Tibial nerve (tissue), 4 donors: ENCODE measurements at regions not wholly inside any gene's neighbourhood (a gene's known extent, or its start where the extent isn't known, plus 50 kb on each side); places are given as distances from the start of the nearest gene placed in this dataset.

ENCODE experiments used
- DNase-seq, 2 donors: peaks; one replicate each; pipeline ENCODE4 v3.0.0-alpha.2; 2019; ENCODE audit warnings: low spot score in 2 of 2
- H3K27ac ChIP-seq, 4 donors: fragments of 200-600 bp; sonication (generic) in 3 of 4; one replicate each; pipeline ENCODE4 v1.5.1; 2017 to 2019; ENCODE audit warnings: mild to moderate bottlenecking in 1 of 4
- H3K27me3 ChIP-seq, 2 donors: fragments of 200-600 bp; sonication (generic) in 1 of 2; one replicate each; pipeline versions ENCODE4 v1.5.1 to v1.6.0; 2017 to 2019
- H3K36me3 ChIP-seq, 3 donors: fragments of 200-600 bp; sonication (generic); one replicate each; pipeline ENCODE4 v1.5.1; 2018 to 2019
- H3K4me1 ChIP-seq, 4 donors: fragments of 200-600 bp; sonication (generic) in 3 of 4; one replicate each; pipeline ENCODE4 v1.5.1; 2017 to 2019
- H3K4me3 ChIP-seq, 4 donors: fragments of 200-600 bp; sonication (generic) in 3 of 4; one replicate each; pipeline ENCODE4 v1.5.1; 2017 to 2019; ENCODE audit warnings: mild to moderate bottlenecking in 1 of 4, moderate library complexity in 1 of 4
- H3K9me3 ChIP-seq, 4 donors: fragments of 200-600 bp; sonication (generic) in 3 of 4; one replicate each; pipeline ENCODE4 v1.5.1; 2017 to 2019
- EP300 ChIP-seq, 2 donors: sonication (generic); formaldehyde crosslinking; IDR thresholded peaks; one replicate each; pipeline ENCODE4 v1.6.1; 2017; ENCODE audit warnings: antibody characterized with exemption in 2 of 2, mild to moderate bottlenecking in 1 of 2
- POLR2A ChIP-seq, 2 donors: fragments of 450-650 bp; IDR thresholded peaks; one replicate each; pipeline ENCODE4 v1.6.1; 2017; ENCODE audit warnings: antibody characterized with exemption in 2 of 2, mild to moderate bottlenecking in 2 of 2, moderate library complexity in 2 of 2
- WGBS, 2 donors: methylation state at CpG; one replicate each; pipeline ENCODE4 v1.1.5; 2018; 5-methylcytosine and 5-hydroxymethylcytosine counted together
- TF ChIP-seq, protein P1 (sequence below), 5 experiments: fragments of 200-600 bp in 3 of 5; fragments of 450-650 bp in 2 of 5; sonication (generic) in 3 of 5; IDR thresholded peaks; one replicate each; pipeline ENCODE4 v1.5.1; 2016 to 2019; ENCODE audit warnings: antibody characterized with exemption in 5 of 5, mild to moderate bottlenecking in 3 of 5, moderate library complexity in 2 of 5

DNA sequence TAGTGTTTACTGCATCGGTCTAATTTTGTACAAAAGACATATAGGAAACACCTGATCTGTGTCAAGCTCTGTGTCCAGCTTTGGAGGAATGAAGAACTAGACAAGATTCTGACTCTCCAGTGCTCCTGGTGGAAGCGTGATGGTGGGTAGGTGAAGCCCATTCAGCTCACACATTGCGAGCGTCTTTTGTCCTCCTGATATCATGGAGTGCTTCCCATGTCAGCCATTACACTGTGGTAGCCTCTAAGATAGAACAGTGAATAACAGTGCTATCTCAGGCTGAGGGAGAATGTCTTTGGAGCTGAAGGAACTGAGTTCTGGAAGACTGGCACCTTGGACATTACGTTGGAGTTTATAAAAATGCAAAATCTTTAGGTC, 350.2 kb downstream of the CYRIA start:
- Histone ChIP-seq H3K36me3 (no peaks in the 10 kb centered on the region), H3K27ac (no peak overlapping the region), H3K27me3 (no peaks in the 10 kb centered on the region), H3K4me3 (no peak overlapping the region), H3K9me3 (no peaks in the 10 kb centered on the region), H3K4me1 (no peaks in the 10 kb centered on the region)
- no peak for DNase-seq
- WGBS, 2 donors: 77 to 84% methylated on average over 5 of the region's 5 CpGs
- TF ChIP-seq POLR2A (IDR thresholded peaks at IDR 0.05) (no peak), EP300 (IDR thresholded peaks at IDR 0.05) (no peak)
- TF ChIP-seq, protein P1, sequence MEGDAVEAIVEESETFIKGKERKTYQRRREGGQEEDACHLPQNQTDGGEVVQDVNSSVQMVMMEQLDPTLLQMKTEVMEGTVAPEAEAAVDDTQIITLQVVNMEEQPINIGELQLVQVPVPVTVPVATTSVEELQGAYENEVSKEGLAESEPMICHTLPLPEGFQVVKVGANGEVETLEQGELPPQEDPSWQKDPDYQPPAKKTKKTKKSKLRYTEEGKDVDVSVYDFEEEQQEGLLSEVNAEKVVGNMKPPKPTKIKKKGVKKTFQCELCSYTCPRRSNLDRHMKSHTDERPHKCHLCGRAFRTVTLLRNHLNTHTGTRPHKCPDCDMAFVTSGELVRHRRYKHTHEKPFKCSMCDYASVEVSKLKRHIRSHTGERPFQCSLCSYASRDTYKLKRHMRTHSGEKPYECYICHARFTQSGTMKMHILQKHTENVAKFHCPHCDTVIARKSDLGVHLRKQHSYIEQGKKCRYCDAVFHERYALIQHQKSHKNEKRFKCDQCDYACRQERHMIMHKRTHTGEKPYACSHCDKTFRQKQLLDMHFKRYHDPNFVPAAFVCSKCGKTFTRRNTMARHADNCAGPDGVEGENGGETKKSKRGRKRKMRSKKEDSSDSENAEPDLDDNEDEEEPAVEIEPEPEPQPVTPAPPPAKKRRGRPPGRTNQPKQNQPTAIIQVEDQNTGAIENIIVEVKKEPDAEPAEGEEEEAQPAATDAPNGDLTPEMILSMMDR (IDR thresholded peaks at IDR 0.05): no peak

DNA sequence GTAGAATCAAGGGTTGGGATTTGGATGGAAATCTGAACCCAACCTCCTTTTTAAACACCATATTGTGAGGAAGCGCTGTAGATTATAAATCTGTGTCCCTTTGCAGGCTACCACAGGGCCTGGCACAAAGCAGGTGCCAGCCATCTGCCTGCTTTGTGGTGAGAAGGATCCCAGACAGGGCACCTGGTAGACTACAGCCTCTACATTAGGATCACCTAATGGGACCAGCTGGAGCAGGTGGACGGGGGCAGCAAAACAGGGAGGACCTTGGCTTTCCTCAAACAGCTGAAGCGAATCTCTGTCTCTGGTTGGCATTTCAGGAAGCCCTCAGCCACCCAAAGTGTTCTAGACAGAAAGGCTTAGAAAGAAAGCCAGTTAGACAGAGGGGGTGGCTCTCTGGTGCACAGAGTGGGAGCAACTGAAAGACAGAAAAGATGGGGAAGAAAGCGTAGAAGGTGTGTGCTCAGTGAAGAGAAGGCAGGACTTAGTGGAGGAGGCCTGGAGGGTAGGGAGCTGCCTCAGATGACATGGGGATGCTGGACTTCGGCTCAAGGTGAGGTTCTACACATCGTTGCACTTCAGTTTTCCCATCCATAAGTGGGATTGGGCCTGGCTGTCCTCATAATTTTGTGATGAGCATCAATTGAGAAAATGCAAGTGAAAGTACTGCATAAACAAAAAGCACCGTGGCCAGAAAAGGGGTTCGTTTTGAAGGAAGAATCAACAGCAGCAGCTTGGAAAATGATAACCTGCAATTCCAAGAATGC, 350.8 kb downstream of the CYRIA start:
- no peak for DNase-seq
- no peak for TF ChIP-seq EP300 (IDR thresholded peaks at IDR 0.05)
- TF ChIP-seq POLR2A (IDR thresholded peaks at IDR 0.05): no peak
- TF ChIP-seq, protein P1 (IDR thresholded peaks at IDR 0.05): no peak
- no peaks in the 10 kb centered on the region for H3K27me3 ChIP-seq
- H3K9me3 ChIP-seq: no peaks in the 10 kb centered on the region
- H3K27ac ChIP-seq: no peak overlapping the region
- no peak overlapping the region for H3K4me3 ChIP-seq
- H3K36me3 ChIP-seq: no peaks in the 10 kb centered on the region
- no peaks in the 10 kb centered on the region for H3K4me1 ChIP-seq
- WGBS, 2 donors: 88 to 90% methylated on average over 8 of the region's 8 CpGs

DNA sequence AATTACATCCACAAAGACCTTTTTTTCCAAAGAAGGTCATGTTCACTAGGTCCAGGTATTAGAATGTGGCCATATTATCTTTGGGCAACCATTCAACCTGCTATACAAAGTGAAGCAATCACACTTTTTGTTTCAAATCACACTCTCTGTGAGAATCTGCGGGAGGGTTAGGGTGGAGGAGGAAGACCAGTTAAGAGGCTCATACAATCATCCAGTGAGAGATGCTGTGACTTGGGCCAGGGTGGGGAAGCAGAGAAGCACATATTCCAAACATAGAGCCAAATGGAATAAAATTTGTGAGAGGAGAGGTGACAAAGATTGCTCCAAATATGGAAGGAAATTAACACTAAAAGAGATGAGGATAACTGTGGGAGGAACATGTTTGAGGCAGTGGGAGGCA, 351.6 kb downstream of the CYRIA start:
- WGBS, 2 donors: 90 to 98% methylated on average over 1 of the region's 1 CpG
- no peak overlapping the region for H3K4me3 ChIP-seq
- DNase-seq: no peak

DNA sequence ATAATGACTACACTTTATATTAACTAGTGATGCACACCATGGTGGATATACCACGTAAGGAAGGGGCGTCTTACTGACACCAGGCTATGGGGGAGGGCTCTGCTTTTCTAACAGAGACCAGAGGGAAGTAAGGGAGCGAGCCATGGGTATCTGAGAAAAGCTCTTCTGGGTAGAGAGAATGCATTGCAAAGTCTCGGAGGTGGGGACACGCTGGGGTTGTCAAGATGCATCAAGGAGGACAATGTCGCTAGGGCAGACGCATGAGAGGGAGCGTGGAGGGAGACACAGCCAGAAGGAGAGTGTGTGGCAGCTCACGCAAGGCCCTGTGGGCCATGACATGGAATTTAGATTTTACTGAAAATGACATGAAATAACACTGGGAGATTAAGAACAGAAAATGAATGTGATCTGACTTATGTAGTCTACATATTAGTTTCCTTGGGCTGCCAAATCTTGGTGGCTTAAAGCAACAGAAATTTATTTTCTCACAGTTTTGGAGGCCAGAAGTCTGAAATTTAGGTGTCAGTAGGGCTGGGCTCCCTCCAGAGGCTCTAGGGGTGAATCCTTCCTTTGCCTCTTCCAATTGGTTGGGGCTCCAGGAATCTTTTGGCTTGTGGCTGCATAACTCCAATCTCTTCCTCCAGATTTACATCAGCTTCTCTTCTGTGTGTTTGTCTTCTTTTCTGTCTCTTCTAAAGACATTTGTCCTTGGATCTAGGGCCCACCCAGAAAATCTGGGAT, 352.2 kb downstream of the CYRIA start:
- Histone ChIP-seq H3K4me3 (no peak overlapping the region), H3K36me3 (no peaks in the 10 kb centered on the region), H3K27me3 (no peaks in the 10 kb centered on the region), H3K9me3 (no peaks in the 10 kb centered on the region), H3K27ac (no peak overlapping the region), H3K4me1 (no peaks in the 10 kb centered on the region)
- TF ChIP-seq POLR2A (IDR thresholded peaks at IDR 0.05) (no peak), EP300 (IDR thresholded peaks at IDR 0.05) (no peak)
- TF ChIP-seq, protein P1 (IDR thresholded peaks at IDR 0.05): no peak
- no peak for DNase-seq
- WGBS, 2 donors: 93% methylated on average over 9 of the region's 9 CpGs

More for the DNA sequence above, 351.6 kb downstream of the CYRIA start:
- Histone ChIP-seq H3K4me1 (no peaks in the 10 kb centered on the region), H3K27ac (no peak overlapping the region), H3K27me3 (no peaks in the 10 kb centered on the region), H3K36me3 (no peaks in the 10 kb centered on the region), H3K9me3 (no peaks in the 10 kb centered on the region)
- TF ChIP-seq, protein P1 (IDR thresholded peaks at IDR 0.05): no peak
- TF ChIP-seq POLR2A (IDR thresholded peaks at IDR 0.05) (no peak), EP300 (IDR thresholded peaks at IDR 0.05) (no peak)

DNA sequence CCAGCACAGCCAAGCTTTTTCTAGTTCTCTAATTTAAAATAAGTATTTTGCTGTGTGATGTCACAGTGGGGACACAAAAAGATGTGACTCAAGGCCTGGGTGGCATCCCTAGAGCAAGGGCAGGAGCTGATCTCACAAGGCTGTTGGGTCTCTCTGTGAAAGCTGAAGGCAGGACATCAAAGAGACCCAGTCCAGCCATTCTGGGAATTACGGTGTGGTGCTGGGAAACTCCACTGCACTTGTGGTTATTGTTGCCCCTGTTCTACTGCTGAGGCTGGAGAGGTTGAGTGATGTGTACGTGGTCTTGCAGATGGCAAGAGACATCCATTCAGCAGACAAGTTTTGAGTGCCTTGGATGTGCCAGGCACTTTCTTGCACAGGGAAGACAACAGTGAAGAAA, 352.9 kb downstream of the CYRIA start:
- H3K27ac ChIP-seq: no peak overlapping the region
- no peak overlapping the region for H3K4me3 ChIP-seq
- 85 to 89% methylated on average over 2 of the region's 2 CpGs for WGBS, 2 donors
- H3K36me3 ChIP-seq: no peaks in the 10 kb centered on the region
- no peak for DNase-seq
- no peaks in the 10 kb centered on the region for H3K27me3 ChIP-seq
- no peaks in the 10 kb centered on the region for H3K9me3 ChIP-seq
- no peaks in the 10 kb centered on the region for H3K4me1 ChIP-seq
- no peak for TF ChIP-seq EP300 (IDR thresholded peaks at IDR 0.05)
